ENCODE measurements at regions not wholly inside any gene's neighbourhood (a gene's known extent, or its start where the extent isn't known, plus 50 kb on each side); places are given as distances from the start of the nearest gene placed in this dataset.

- ATAC-seq (replicated peaks) = no peak
- Mint-ChIP-seq H3K27ac (peak overlapping the region; percentile 20), H3K27me3 (no peaks in the 10 kb centered on the region), H3K4me3 (no peak overlapping the region), H3K9me3 (peaks cover 0 to 5% of the 10 kb centered on the region in 2 donors), H3K4me1 (peaks cover 32 to 60% of the 10 kb centered on the region in 2 donors), H3K36me3 (peaks cover 15 to 23% of the 10 kb centered on the region in 2 donors)
- no peak for DNase-seq
Measured at GRCh38 chr9:80127920-80128319, 556.2 kb downstream of the TLE4 start.

- H3K36me3 Mint-ChIP-seq = peaks cover 13 to 15% of the 10 kb centered on the region in 2 donors
- peak overlapping the region; percentile 22 to 25 for H3K4me3 Mint-ChIP-seq
- H3K9me3 Mint-ChIP-seq = peaks cover 0 to 6% of the 10 kb centered on the region in 2 donors
- no peaks in the 10 kb centered on the region for H3K27me3 Mint-ChIP-seq
- DNase-seq (no peak), ATAC-seq (replicated peaks) (peak; percentile 79 to 90)
- peaks cover 23 to 43% of the 10 kb centered on the region in 2 donors for H3K4me1 Mint-ChIP-seq
- peak overlapping the region; percentile 42 for H3K27ac Mint-ChIP-seq
Measured at GRCh38 chr9:80125731-80126264, 554.0 kb downstream of the TLE4 start.

- DNase-seq = no peak
- H3K9me3 Mint-ChIP-seq = peaks cover 19 to 20% of the 10 kb centered on the region in 2 donors
- no peak overlapping the region for H3K27ac Mint-ChIP-seq
- ATAC-seq (replicated peaks) = no peak
- peaks cover 21 to 24% of the 10 kb centered on the region in 2 donors for H3K36me3 Mint-ChIP-seq
- H3K27me3 Mint-ChIP-seq = no peaks in the 10 kb centered on the region
- H3K4me1 Mint-ChIP-seq = peaks cover 7 to 17% of the 10 kb centered on the region in 2 donors
- no peak overlapping the region for H3K4me3 Mint-ChIP-seq
Measured at GRCh38 chr9:80117031-80117430, 545.3 kb downstream of the TLE4 start.

DNA sequence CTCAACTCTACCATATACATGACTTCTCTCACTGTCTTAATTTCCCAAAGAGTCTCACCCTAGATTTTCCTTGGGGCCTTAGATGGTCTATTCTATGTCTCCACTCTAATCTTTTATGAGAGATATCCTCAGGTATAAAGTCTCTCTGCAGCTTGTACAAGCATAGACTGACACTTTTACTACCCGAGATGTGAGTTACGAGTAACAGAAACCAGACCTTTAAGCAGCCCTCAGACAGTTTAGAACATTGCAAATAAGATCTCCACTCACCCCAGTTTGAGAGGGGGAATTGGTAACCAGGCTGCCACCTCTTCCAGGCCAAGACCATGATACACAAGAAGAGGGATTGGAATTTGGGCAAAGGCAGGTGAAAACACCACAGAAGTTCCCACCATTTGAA is 542.5 kb downstream of the TLE4 start:
- Mint-ChIP-seq H3K27ac (no peak overlapping the region), H3K4me1 (peaks cover 14 to 34% of the 10 kb centered on the region in 2 donors), H3K4me3 (no peak overlapping the region), H3K27me3 (no peaks in the 10 kb centered on the region), H3K36me3 (peaks cover 21 to 24% of the 10 kb centered on the region in 2 donors), H3K9me3 (peaks cover 19 to 20% of the 10 kb centered on the region in 2 donors)
- ATAC-seq (replicated peaks) (peak in 1 of 2 donors; percentile 34), DNase-seq (no peak)

- no peak for DNase-seq
- H3K27ac Mint-ChIP-seq = no peak overlapping the region
- no peak overlapping the region for H3K4me3 Mint-ChIP-seq
- peaks cover 7 to 17% of the 10 kb centered on the region in 2 donors for H3K4me1 Mint-ChIP-seq
- H3K27me3 Mint-ChIP-seq = no peaks in the 10 kb centered on the region
- H3K9me3 Mint-ChIP-seq = peaks cover 0 to 2% of the 10 kb centered on the region in 2 donors
- ATAC-seq (replicated peaks) = no peak
- peaks cover 3 to 5% of the 10 kb centered on the region in 2 donors for H3K36me3 Mint-ChIP-seq
Measured at GRCh38 chr9:80107931-80108660, 536.3 kb downstream of the TLE4 start.

DNA sequence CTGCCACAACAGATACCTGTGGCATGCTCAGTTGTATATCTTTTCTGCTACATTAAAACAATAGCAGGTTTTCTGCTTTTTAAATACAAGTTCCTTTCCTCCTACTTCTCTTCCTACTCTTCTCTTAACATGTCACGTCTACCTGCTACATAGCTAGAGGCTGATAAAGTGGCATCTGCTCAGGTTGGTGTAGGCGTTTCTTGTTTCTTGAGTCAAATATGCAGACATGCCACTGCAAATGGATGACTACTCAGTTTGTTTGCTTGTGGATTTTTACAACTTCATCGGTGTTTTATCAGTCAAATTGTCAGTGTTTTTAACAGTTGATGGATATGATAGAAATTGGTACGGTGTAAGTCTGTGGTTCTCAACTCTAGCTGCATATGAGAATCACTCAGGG is 525.7 kb downstream of the TLE4 start:
- no peaks in the 10 kb centered on the region for H3K27me3 Mint-ChIP-seq
- peak overlapping the region; percentile 7 for H3K27ac Mint-ChIP-seq
- no peak overlapping the region for H3K4me3 Mint-ChIP-seq
- peaks cover 20 to 40% of the 10 kb centered on the region in 2 donors for H3K4me1 Mint-ChIP-seq
- ATAC-seq (replicated peaks) (no peak), DNase-seq (no peak)
- H3K9me3 Mint-ChIP-seq = peaks cover 2 to 9% of the 10 kb centered on the region in 2 donors
- H3K36me3 Mint-ChIP-seq = peaks cover 11 to 21% of the 10 kb centered on the region in 2 donors

GRCh38 chr9:80094176-80094771 is 522.5 kb downstream of the TLE4 start:
- peaks cover 26 to 52% of the 10 kb centered on the region in 2 donors for H3K4me1 Mint-ChIP-seq
- ATAC-seq (replicated peaks) = peak; percentile 94 to 95

DNA sequence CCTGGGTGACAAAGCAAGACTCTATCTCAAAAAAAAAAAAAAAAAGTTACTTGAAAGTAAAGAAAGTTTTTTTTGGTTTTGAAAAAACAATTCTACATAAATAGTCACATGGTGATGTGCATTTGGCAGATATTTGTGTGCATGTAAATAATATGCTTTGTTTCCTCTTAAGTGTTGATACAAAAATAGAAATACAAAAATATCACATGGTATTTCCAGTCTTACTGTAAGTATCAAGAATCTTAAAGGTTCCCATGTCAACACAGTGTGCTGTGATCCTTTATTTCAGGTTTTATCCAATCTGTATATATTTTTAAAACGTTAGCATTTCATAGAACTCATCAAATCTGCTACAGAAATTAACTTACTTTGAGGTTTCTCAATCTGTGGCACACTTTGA is 521.9 kb downstream of the TLE4 start:
- Mint-ChIP-seq H3K9me3 (peaks cover 2 to 9% of the 10 kb centered on the region in 2 donors), H3K27ac (peak overlapping the region; percentile 96)

More at GRCh38 chr9:80094176-80094771, 522.5 kb downstream of the TLE4 start:
- H3K4me3 Mint-ChIP-seq = peak overlapping the region; percentile 0 to 64
- peaks cover 17 to 28% of the 10 kb centered on the region in 2 donors for H3K36me3 Mint-ChIP-seq
- no peaks in the 10 kb centered on the region for H3K27me3 Mint-ChIP-seq
- peak overlapping the region; percentile 96 for H3K27ac Mint-ChIP-seq
- H3K9me3 Mint-ChIP-seq = peaks cover 2 to 9% of the 10 kb centered on the region in 2 donors
- DNase-seq = no peak

GRCh38 chr9:80091526-80091925 is 519.8 kb downstream of the TLE4 start:
- Mint-ChIP-seq H3K27ac (no peak overlapping the region), H3K4me1 (peaks cover 27 to 57% of the 10 kb centered on the region in 2 donors), H3K4me3 (no peak overlapping the region), H3K36me3 (peaks cover 15 to 22% of the 10 kb centered on the region in 2 donors), H3K9me3 (peaks cover 2 to 5% of the 10 kb centered on the region in 2 donors), H3K27me3 (no peaks in the 10 kb centered on the region)
- DNase-seq (no peak), ATAC-seq (replicated peaks) (no peak)

More for the DNA sequence above, 521.9 kb downstream of the TLE4 start:
- ATAC-seq (replicated peaks) (peak; percentile 77 to 79), DNase-seq (no peak)
- H3K4me3 Mint-ChIP-seq = peak overlapping the region; percentile 0 to 64
- peaks cover 17 to 28% of the 10 kb centered on the region in 2 donors for H3K36me3 Mint-ChIP-seq
- H3K4me1 Mint-ChIP-seq = peaks cover 26 to 52% of the 10 kb centered on the region in 2 donors
- H3K27me3 Mint-ChIP-seq = no peaks in the 10 kb centered on the region

GRCh38 chr9:80090317-80090716 is 518.6 kb downstream of the TLE4 start:
- no peaks in the 10 kb centered on the region for H3K27me3 Mint-ChIP-seq
- H3K9me3 Mint-ChIP-seq = peaks cover 0 to 3% of the 10 kb centered on the region in 2 donors
- H3K27ac Mint-ChIP-seq = no peak overlapping the region
- no peak for ATAC-seq (replicated peaks)
- H3K36me3 Mint-ChIP-seq = peaks cover 8 to 16% of the 10 kb centered on the region in 2 donors
- DNase-seq = no peak
- H3K4me1 Mint-ChIP-seq = peaks cover 25 to 65% of the 10 kb centered on the region in 2 donors
- no peak overlapping the region for H3K4me3 Mint-ChIP-seq

DNA sequence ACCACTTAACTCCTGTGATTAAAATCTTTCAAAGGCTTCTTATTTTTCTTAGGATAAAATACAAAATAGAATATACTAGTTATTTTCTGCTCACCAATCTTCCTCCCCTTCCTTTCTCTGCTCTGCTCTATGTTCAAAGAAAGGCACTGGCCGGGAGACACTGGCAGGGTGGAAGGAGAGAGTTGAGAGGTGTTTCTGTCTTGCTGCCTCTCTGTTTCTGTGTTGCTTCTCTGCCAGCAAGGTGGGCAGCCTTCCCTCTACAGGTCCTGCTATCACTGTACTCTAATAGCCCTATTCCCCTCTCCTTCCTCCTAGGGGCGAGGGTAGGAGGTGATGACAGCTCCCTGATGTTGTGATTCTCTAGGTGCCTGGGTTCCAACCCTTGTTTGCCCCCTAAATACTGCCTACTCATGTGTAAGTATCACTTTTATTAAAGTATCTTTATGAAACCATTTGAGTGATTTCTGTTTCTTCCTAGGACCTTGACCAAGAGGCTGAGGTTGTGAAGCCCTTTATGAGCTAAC is 515.1 kb downstream of the TLE4 start:
- peak overlapping the region; percentile 67 to 71 for H3K4me3 Mint-ChIP-seq
- peaks cover 3 to 10% of the 10 kb centered on the region in 2 donors for H3K36me3 Mint-ChIP-seq
- H3K27me3 Mint-ChIP-seq = no peaks in the 10 kb centered on the region
- ATAC-seq (replicated peaks) = peak; percentile 66
- H3K9me3 Mint-ChIP-seq = peaks cover 1 to 2% of the 10 kb centered on the region in 2 donors
- DNase-seq = no peak
- peak overlapping the region; percentile 96 for H3K27ac Mint-ChIP-seq
- H3K4me1 Mint-ChIP-seq = peaks cover 23 to 63% of the 10 kb centered on the region in 2 donors

DNA sequence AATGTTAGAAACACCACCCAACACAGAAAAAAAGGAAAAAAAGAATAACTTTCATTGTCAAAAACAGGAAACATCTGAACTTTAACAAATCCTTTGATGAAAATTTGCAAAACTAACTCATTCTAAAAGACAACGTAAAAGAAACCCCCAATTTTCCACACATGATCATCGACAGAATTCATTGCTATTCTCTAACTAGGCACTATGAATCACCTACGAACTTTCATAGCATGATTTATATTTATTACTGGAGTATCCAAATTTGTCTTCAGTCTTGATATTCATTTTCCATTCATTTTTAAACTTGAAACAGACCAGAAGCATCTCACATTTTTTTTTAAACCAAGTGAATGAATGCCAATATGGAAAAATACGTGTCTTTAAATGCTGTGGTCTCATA is 514.6 kb downstream of the TLE4 start:
- peak overlapping the region; percentile 96 for H3K27ac Mint-ChIP-seq
- H3K36me3 Mint-ChIP-seq = peaks cover 2 to 11% of the 10 kb centered on the region in 2 donors
- H3K4me3 Mint-ChIP-seq = peak overlapping the region; percentile 41 to 71
- DNase-seq (no peak), ATAC-seq (replicated peaks) (peak; percentile 60 to 64)
- H3K27me3 Mint-ChIP-seq = no peaks in the 10 kb centered on the region
- peaks cover 3 to 4% of the 10 kb centered on the region in 2 donors for H3K9me3 Mint-ChIP-seq
- peaks cover 25 to 65% of the 10 kb centered on the region in 2 donors for H3K4me1 Mint-ChIP-seq

GRCh38 chr9:80085668-80086067 is 513.9 kb downstream of the TLE4 start:
- peak; percentile 30 to 37 for ATAC-seq (replicated peaks)
- Mint-ChIP-seq H3K27me3 (no peaks in the 10 kb centered on the region), H3K36me3 (peaks cover 2 to 16% of the 10 kb centered on the region in 2 donors), H3K4me1 (peaks cover 27 to 65% of the 10 kb centered on the region in 2 donors), H3K4me3 (peak overlapping the region; percentile 4 to 23), H3K27ac (peak overlapping the region; percentile 96), H3K9me3 (peaks cover 4 to 5% of the 10 kb centered on the region in 2 donors)
- no peak for DNase-seq

DNA sequence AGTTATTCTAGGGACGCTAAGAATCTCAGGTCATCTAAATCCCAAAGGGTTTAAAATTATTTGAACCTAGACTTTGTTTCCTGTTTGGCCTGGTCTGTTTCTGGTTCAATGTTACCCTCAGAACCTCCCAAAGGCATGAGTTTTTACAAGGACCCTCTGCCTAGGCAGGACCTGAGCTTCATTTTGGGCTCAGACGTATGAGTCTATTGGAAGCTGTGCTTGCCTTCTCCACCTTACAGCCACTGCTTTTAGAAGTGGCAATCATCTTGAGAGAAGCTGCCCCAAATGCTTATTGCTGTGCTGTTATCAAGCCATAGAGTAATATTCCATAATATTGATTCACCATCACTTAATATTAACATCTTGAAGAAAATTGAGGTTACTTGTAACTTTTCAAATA is 510.4 kb downstream of the TLE4 start:
- Mint-ChIP-seq H3K4me3 (peak overlapping the region; percentile 29 to 76), H3K36me3 (peaks cover 6 to 25% of the 10 kb centered on the region in 2 donors), H3K27me3 (no peaks in the 10 kb centered on the region), H3K27ac (peak overlapping the region; percentile 87), H3K9me3 (peaks cover 4 to 5% of the 10 kb centered on the region in 2 donors), H3K4me1 (peaks cover 37 to 63% of the 10 kb centered on the region in 2 donors)
- DNase-seq (no peak), ATAC-seq (replicated peaks) (peak; percentile 36 to 38)
